K562 (cell line): ENCODE measurements at regions not wholly inside any gene's neighbourhood (a gene's known extent, or its start where the extent isn't known, plus 50 kb on each side); places are given as distances from the start of the nearest gene placed in this dataset.

Source experiments
- ATAC-seq: fragments of 200-7000 bp; cut with Tn5 transposase; 3 replicates; pipeline ENCODE4 v1.9.1; 2020; ENCODE audit warnings: moderate library complexity
- BruUV-seq: library from RNA; stranded (reverse); fragments of 400-500 nt; replicated peaks from 2 replicates; lab custom pipeline; 2021; lab: Mats Ljungman, UMichigan
- CTCF ChIA-PET: fragments of 300-600 bp; formaldehyde crosslinking; extraction: SDS; loops from one replicate; lab custom pipeline; 2021; ENCODE audit warnings: low intra/inter-chr PET ratio; lab: Yijun Ruan, JAX
- POLR2A ChIA-PET: fragments of 300-600, 350-650 bp; sonication (Branson Sonifier 250); formaldehyde crosslinking; extraction: SDS; loops from one replicate; lab custom pipeline; 2021; ENCODE audit warnings: antibody characterized with exemption, inconsistent platforms; lab: Yijun Ruan, JAX
- DNase-seq, 4 experiments: peaks; one replicate each; pipeline versions ENCODE4 v3.0.0 to v3.0.0-alpha.2; 2011 to 2018; ENCODE audit warnings: low spot score in 3 of 4, mixed read lengths in 3 of 4; ENCODE audit errors: extremely low read depth in 1 of 4
- FAIRE-seq: peaks from 2 replicates; lab custom pipeline; 2011; peaks lifted over from hg19 to GRCh38; lab: Jason Lieb, UNC
- H2AFZ ChIP-seq: 2 replicates; pipeline ENCODE4 v1.6.0; 2011; ENCODE audit warnings: low read depth, low read length, control low read depth, inconsistent platforms
- H3K27ac ChIP-seq: fragments of 200-600 bp; 3 replicates; pipeline ENCODE4 v1.8.0; 2011; ENCODE audit warnings: low read depth, mild to moderate bottlenecking, control low read depth, inconsistent platforms, low read length, moderate library complexity, mixed read lengths; ENCODE audit errors: extremely low read depth
- H3K27me3 ChIP-seq, 2 experiments: fragments of 300-600 bp in 1 of 2; 2 replicates in 1 of 2; 3 replicates in 1 of 2; pipeline versions ENCODE4 v1.6.0 to v1.8.0; 2011; ENCODE audit warnings: inconsistent platforms in 2 of 2, low read length in 2 of 2, mild to moderate bottlenecking in 1 of 2, mixed read lengths in 1 of 2, moderate library complexity in 1 of 2; ENCODE audit not compliant: control insufficient read depth in 2 of 2, insufficient read depth in 2 of 2
- H3K36me3 ChIP-seq: fragments of 300-600 bp; 3 replicates; pipeline ENCODE4 v1.8.0; 2011; ENCODE audit warnings: mild to moderate bottlenecking, low read length, inconsistent platforms; ENCODE audit not compliant: control insufficient read depth, insufficient read depth
- H3K4me1 ChIP-seq, 2 experiments: fragments of 200-600 bp in 1 of 2; replicated peaks in 1 of 2; 2 replicates in 1 of 2; 3 replicates in 1 of 2; pipeline versions ENCODE4 v1.5.1 to v1.8.0; 2011; ENCODE audit warnings: inconsistent platforms in 2 of 2, low read length in 2 of 2, mild to moderate bottlenecking in 1 of 2, mixed read lengths in 1 of 2, moderate library complexity in 1 of 2; ENCODE audit not compliant: control insufficient read depth in 2 of 2, insufficient read depth in 2 of 2
- H3K4me2 ChIP-seq: 2 replicates; pipeline ENCODE4 v1.6.1; 2011; ENCODE audit warnings: low read length, control low read depth, inconsistent platforms, mixed read lengths; ENCODE audit not compliant: insufficient read depth
- H3K4me3 ChIP-seq: fragments of 200-600 bp; sonication (generic), shearing (Covaris generic); 2 replicates; pipeline ENCODE4 v1.5.1; 2016; ENCODE audit warnings: control low read depth, inconsistent platforms
- H3K79me2 ChIP-seq: fragments of 200-600 bp; 3 replicates; pipeline ENCODE4 v1.8.0; 2011; ENCODE audit warnings: low read length, inconsistent platforms; ENCODE audit not compliant: control insufficient read depth, insufficient read depth
- H3K9ac ChIP-seq, 2 experiments: 2 replicates each; pipeline versions ENCODE4 v1.6.0 to v1.6.1; 2011; ENCODE audit warnings: low read depth in 2 of 2, low read length in 2 of 2, control low read depth in 1 of 2, inconsistent platforms in 1 of 2, mild to moderate bottlenecking in 1 of 2, mixed read lengths in 1 of 2; ENCODE audit not compliant: insufficient read depth in 1 of 2
- H3K9me1 ChIP-seq: one replicate; pipeline ENCODE4 v1.6.0; 2011; ENCODE audit warnings: inconsistent platforms, mild to moderate bottlenecking, low read length, moderate library complexity; ENCODE audit not compliant: control insufficient read depth, insufficient read depth
- H3K9me3 ChIP-seq: replicated peaks from 2 replicates; pipeline ENCODE4 v1.5.1; 2011; ENCODE audit warnings: low read depth, low read length, inconsistent platforms; ENCODE audit not compliant: control insufficient read depth, insufficient read depth
- H4K20me1 ChIP-seq: replicated peaks from 2 replicates; pipeline ENCODE4 v1.6.1; 2011; ENCODE audit warnings: low read length, inconsistent platforms, mixed read lengths; ENCODE audit not compliant: control insufficient read depth, insufficient read depth
- C11orf30 ChIP-seq: fragments of 450-650 bp; IDR thresholded peaks from 2 replicates; pipeline ENCODE4 v1.6.1; 2016; ENCODE audit warnings: low read depth, mild to moderate bottlenecking
- CSDE1 ChIP-seq, 2 experiments: fragments of 450-650 bp; IDR thresholded peaks; 2 replicates each; pipeline ENCODE4 v1.6.1; 2016; ENCODE audit warnings: mild to moderate bottlenecking in 1 of 2
- FIP1L1 ChIP-seq: fragments of 200-400 bp; formaldehyde crosslinking; IDR thresholded peaks from 2 replicates; pipeline ENCODE4 v1.6.1; 2018; ENCODE audit warnings: mild to moderate bottlenecking, low read depth, low read length; ENCODE audit not compliant: poor library complexity, severe bottlenecking
- HBP1 ChIP-seq: fragments of 450-650 bp; formaldehyde crosslinking; IDR thresholded peaks from 2 replicates; pipeline ENCODE4 v1.4.0; 2022; ENCODE audit warnings: missing genetic modification characterization
- HDAC2 ChIP-seq: fragments of 450-650 bp; IDR thresholded peaks from 2 replicates; pipeline ENCODE4 v1.6.1; 2016; ENCODE audit warnings: mild to moderate bottlenecking
- POLR3G ChIP-seq: IDR thresholded peaks from 2 replicates; pipeline ENCODE4 v1.6.1; 2011; ENCODE audit not compliant: insufficient read length, insufficient replicate concordance; ENCODE audit errors: extremely low read depth
- RAD51 ChIP-seq: fragments of 450-650 bp; IDR thresholded peaks from 2 replicates; pipeline ENCODE4 v1.7.1; 2016; ENCODE audit warnings: low read depth, mild to moderate bottlenecking, borderline replicate concordance
- RNF2 ChIP-seq: sonication (generic); IDR thresholded peaks from 2 replicates; pipeline ENCODE4 v1.6.1; 2016
- SOX6 ChIP-seq: fragments of 450-650 bp; IDR thresholded peaks from 2 replicates; pipeline ENCODE4 v1.6.1; 2014; ENCODE audit warnings: mild to moderate bottlenecking
- ZC3H11A ChIP-seq: IDR thresholded peaks from 2 replicates; pipeline ENCODE4 v1.6.1; 2012; ENCODE audit warnings: low read depth, low read length, improper control_type of control experiment
- ZNF41 ChIP-seq: fragments of 250-450 bp; sonication (Bioruptor Pico); conservative IDR thresholded peaks from 2 replicates; pipeline ENCODE4 v1.4.0; 2020; ENCODE audit warnings: mild to moderate bottlenecking
- WGBS: fragments of 100-300 bp; shearing (Covaris generic); methylation state at CpG from one replicate; pipeline ENCODE4 v1.1.6; 2016; ENCODE audit warnings: low coverage, mixed read lengths; ENCODE audit not compliant: insufficient coverage; ENCODE audit errors: missing lambda C conversion rate; 5-methylcytosine and 5-hydroxymethylcytosine counted together
- in situ Hi-C: fragments of 300-500 bp; cut with MboI; formaldehyde crosslinking; loops from 4 replicates; pipeline ENCODE4 v1.15.0; 2018; ENCODE audit warnings: inconsistent platforms, mixed read lengths
- intact Hi-C: fragments of 100-400 bp; cut with micrococcal nuclease; formaldehyde crosslinking; loops from 2 replicates; pipeline ENCODE4 v1.14.2; 2022

GRCh38 chr11:38640854-38641253 is 2042.8 kb upstream of the RAG2 start:
- Histone ChIP-seq H3K9me1 (no peaks in the 10 kb centered on the region), H3K27ac (no peak overlapping the region), H3K4me1 (no peaks in the 10 kb centered on the region), H3K4me2 (no peak overlapping the region), H3K9me3 (no peaks in the 10 kb centered on the region)
- POLR2A ChIA-PET: no interaction called here
- in situ Hi-C loops: no loop called here
- DNase-seq (no peak), FAIRE-seq (no peak)
- CTCF ChIA-PET: no interaction called here
- BruUV-seq: no TSS peak
- TF ChIP-seq RAD51: no peak
- TF ChIP-seq HBP1 (CRISPR knock-in tag): no peak
- no peak for TF ChIP-seq RNF2
- TF ChIP-seq CSDE1 (IDR thresholded peaks at IDR 0.05): no peak
- TF ChIP-seq POLR3G: no peak
- no peak for TF ChIP-seq HDAC2
- TF ChIP-seq FIP1L1: no peak
- TF ChIP-seq ZC3H11A: no peak
- TF ChIP-seq ZNF41 (CRISPR knock-in tag): no peak
- no peak for TF ChIP-seq C11orf30
- no peak for TF ChIP-seq SOX6
- TF ChIP-seq, all 486 proteins: peak for 0
- no peaks in the 10 kb centered on the region for H3K79me2 ChIP-seq
- WGBS: 14% methylated on average over 1 of the region's 1 CpG
- H3K4me3 ChIP-seq: no peak overlapping the region
- no peaks in the 10 kb centered on the region for H3K27me3 ChIP-seq
- no peak overlapping the region for H3K9ac ChIP-seq
- ATAC-seq: no peak
- H4K20me1 ChIP-seq: no peaks in the 10 kb centered on the region
- intact Hi-C loops: no loop called here
- no peaks in the 10 kb centered on the region for H3K36me3 ChIP-seq
- no peak overlapping the region for H2AFZ ChIP-seq
